ENCODE measurements at regions not wholly inside any gene's neighbourhood (a gene's known extent, or its start where the extent isn't known, plus 50 kb on each side); places are given as distances from the start of the nearest gene placed in this dataset.
"Not testable (repeated sequence)": the region's sequence is repeated elsewhere in the genome, so short reads cannot be mapped to it uniquely, and the experiment has no call there.

DNA sequence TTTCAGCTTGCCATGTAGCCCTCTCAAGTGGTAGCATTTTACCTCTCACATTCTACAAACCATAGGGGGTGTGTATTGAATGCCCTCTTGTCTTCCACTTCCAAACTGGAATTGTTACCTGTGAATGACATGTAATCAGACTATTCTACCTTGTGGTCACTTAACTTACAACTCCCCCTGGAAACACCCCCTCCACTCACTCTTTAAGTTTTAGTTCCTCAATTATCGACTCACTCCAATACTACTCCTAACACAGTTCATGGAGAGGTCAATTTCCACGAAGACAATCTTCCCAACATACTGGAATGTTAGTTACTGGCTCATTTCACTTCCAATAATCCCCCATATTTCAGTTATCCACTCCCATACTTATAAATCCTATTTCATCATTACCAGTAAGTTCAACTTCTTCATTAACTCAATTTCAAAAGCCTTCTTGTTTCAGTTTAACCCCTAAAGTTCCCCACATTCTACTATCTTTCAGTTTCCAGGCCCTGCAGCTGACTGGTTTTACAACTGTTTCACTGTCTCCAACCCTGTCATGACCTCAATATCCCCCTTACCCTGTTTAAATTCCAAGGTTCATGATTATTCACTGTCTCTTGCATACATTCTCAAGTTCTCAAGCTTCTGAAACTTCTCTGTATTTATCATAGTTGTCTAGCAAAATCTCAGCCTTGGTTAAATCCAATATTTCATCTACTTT is 92.5 kb downstream of the C11orf87 start:
- DNase-seq = no peak
- 37% methylated on average over 2 of the region's 2 CpGs for WGBS
- H3K4me1 ChIP-seq (ENCODE audit: control insufficient read depth, insufficient read depth, low read length) = no peaks in the 10 kb centered on the region

DNA sequence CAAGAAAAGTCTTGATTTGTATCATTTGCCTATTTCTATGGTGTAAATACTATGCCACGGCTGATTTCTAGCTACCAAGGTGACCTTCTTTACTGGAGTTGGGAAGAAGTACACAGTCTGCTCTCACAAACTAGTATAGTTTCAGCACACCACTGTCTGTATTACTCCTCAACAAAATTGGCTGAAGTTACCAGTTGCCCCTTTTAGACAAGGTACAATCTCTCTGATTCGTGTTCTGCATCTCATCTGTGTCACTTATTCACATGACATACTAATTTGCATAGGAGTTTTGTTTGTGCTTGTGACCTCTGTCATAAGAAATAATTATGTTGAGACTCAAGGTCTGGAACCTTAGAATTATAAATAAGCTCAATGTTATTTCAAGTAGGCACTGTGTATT is 97.3 kb downstream of the C11orf87 start:
- intact Hi-C loops (cut with DNase I) = no loop called here

More for the DNA sequence above, 92.5 kb downstream of the C11orf87 start:
- H3K27ac ChIP-seq (ENCODE audit: low read length) = no peak overlapping the region
- no peaks in the 10 kb centered on the region for H3K27me3 ChIP-seq (ENCODE audit: control insufficient read depth, insufficient read depth)
- no peaks in the 10 kb centered on the region for H3K9me3 ChIP-seq (ENCODE audit: control insufficient read depth, low read length)
- intact Hi-C loops (cut with DNase I) = no loop called here
- no peak overlapping the region for H3K4me3 ChIP-seq (ENCODE audit: low read length)
- ATAC-seq = no peak

DNA sequence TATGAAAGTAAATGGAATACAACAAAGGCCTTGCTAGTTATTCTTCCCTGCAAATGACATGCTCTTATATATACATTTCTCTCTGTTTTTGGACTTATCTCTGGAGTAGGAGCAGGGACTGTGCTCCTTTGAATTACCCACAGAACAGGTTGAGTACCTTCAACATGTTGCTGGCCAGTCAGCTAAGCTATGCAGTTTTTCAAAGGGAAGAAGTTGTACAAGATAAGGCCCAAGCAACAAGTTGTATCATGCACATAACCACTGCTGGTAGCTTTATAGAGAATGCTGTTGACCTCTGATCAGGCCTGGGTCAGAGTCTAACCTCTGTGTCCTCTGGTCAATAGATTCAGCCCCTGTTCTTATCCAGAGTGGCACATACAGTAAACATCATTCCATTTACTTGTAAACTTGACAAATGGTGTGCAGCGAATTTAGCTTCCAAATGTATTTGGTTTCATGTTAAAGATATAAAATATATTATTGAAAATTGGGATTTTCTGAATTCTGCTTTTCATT is 99.6 kb downstream of the C11orf87 start:
- Histone ChIP-seq H3K27me3 (ENCODE audit: control insufficient read depth, insufficient read depth) (no peaks in the 10 kb centered on the region), H3K9me3 (ENCODE audit: control insufficient read depth, low read length) (no peaks in the 10 kb centered on the region), H3K27ac (ENCODE audit: low read length) (no peak overlapping the region), H3K4me3 (ENCODE audit: low read length) (no peak overlapping the region), H3K4me1 (ENCODE audit: control insufficient read depth, insufficient read depth, low read length) (no peaks in the 10 kb centered on the region)
- WGBS = 84% methylated on average over 1 of the region's 1 CpG
- intact Hi-C loops (cut with DNase I) = no loop called here
- DNase-seq (no peak), ATAC-seq (no peak)

More for the DNA sequence above, 97.3 kb downstream of the C11orf87 start:
- WGBS = 73% methylated on average over 2 of the region's 2 CpGs
- Histone ChIP-seq H3K27ac (ENCODE audit: low read length) (no peak overlapping the region), H3K4me1 (ENCODE audit: control insufficient read depth, insufficient read depth, low read length) (no peaks in the 10 kb centered on the region), H3K27me3 (ENCODE audit: control insufficient read depth, insufficient read depth) (no peaks in the 10 kb centered on the region), H3K9me3 (ENCODE audit: control insufficient read depth, low read length) (no peaks in the 10 kb centered on the region), H3K4me3 (ENCODE audit: low read length) (no peak overlapping the region)
- ATAC-seq (no peak), DNase-seq (no peak)

DNA sequence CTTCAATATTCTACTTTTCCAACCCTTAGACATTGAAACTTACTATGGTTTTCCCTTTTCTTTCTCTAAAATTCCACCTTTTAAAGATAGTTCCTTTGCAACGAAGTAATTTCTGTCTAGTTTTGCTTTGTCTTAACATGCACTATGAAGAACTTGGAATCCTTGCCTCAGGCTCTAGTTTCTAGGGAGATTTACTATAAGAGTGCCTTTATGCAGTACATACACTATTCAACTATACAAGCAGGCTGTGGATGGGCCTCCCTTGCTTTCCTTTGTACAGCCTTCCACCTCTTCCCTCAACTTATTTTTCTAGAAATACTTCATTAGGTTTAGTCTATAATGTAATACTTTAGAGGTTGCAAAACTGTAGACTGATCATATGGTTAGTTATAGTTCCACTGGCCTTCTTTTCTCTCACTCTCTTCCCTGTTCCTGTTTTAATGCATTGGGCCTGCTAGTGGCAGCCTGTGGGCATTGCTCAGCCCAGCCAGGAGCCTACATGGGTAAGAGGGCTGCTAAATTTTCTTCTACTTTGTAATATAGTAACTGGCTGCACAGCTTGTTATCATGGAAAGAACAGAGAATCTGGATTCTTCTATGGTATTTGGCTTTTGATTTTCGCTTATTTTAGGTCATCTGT is 100.2 kb downstream of the C11orf87 start:
- Histone ChIP-seq H3K9me3 (ENCODE audit: control insufficient read depth, low read length) (no peaks in the 10 kb centered on the region), H3K27ac (ENCODE audit: low read length) (no peak overlapping the region), H3K4me1 (ENCODE audit: control insufficient read depth, insufficient read depth, low read length) (no peaks in the 10 kb centered on the region), H3K4me3 (ENCODE audit: low read length) (no peak overlapping the region), H3K27me3 (ENCODE audit: control insufficient read depth, insufficient read depth) (no peaks in the 10 kb centered on the region)
- intact Hi-C loops (cut with DNase I) = no loop called here
- ATAC-seq (no peak), DNase-seq (no peak)
- 76% methylated on average over 2 of the region's 2 CpGs for WGBS

DNA sequence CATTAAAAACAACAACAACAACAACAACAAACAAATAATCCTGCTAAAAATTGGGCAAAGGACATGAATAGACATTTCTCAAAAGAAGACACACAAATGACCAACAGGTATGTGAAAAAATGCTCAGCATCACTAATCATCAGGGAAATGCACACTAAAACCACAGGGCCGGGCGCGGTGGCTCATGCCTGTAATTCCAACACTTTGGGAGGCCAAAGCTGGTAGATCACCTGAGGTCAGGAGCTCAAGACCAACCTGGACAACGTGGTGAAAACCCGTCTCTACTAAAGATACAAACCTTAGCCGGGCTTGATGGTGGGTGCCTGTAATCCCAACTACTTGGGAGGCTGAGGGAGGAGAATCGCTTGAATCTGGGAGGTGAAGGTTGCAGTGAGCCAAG is 103.6 kb downstream of the C11orf87 start:
- H3K9me3 ChIP-seq (ENCODE audit: control insufficient read depth, low read length); H3K4me1 ChIP-seq (ENCODE audit: control insufficient read depth, insufficient read depth, low read length); ATAC-seq; H3K27ac ChIP-seq (ENCODE audit: low read length); H3K27me3 ChIP-seq (ENCODE audit: control insufficient read depth, insufficient read depth); H3K4me3 ChIP-seq (ENCODE audit: low read length); DNase-seq; intact Hi-C loops (cut with DNase I): not testable (repeated sequence)
- WGBS = 93% methylated on average over 7 of the region's 7 CpGs

DNA sequence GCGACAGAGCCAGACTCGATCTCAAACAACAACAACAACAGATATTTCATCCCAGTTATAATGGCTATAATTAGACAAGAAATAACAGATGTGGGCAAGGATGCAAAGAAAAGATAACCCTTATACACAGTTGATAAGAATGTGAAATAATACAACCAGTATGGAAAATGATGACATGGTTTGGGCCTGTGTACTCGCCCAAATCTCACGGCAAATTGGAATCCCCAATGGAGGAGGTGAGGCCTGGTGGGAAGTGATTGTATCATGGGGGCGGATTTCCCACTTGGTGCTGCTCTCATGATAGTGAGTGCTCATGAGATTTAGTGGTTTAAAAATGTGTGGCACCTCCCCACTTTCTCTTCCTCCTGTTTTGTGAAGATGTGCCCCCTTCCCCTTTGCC is 104.1 kb downstream of the C11orf87 start:
- intact Hi-C loops (cut with DNase I) = no loop called here
- no peaks in the 10 kb centered on the region for H3K9me3 ChIP-seq (ENCODE audit: control insufficient read depth, low read length)
- H3K4me3 ChIP-seq (ENCODE audit: low read length) = no peak overlapping the region
- H3K27ac ChIP-seq (ENCODE audit: low read length) = no peak overlapping the region
- no peaks in the 10 kb centered on the region for H3K4me1 ChIP-seq (ENCODE audit: control insufficient read depth, insufficient read depth, low read length)
- no peaks in the 10 kb centered on the region for H3K27me3 ChIP-seq (ENCODE audit: control insufficient read depth, insufficient read depth)
- DNase-seq (no peak), ATAC-seq (no peak)
- WGBS = 86% methylated on average over 5 of the region's 5 CpGs

DNA sequence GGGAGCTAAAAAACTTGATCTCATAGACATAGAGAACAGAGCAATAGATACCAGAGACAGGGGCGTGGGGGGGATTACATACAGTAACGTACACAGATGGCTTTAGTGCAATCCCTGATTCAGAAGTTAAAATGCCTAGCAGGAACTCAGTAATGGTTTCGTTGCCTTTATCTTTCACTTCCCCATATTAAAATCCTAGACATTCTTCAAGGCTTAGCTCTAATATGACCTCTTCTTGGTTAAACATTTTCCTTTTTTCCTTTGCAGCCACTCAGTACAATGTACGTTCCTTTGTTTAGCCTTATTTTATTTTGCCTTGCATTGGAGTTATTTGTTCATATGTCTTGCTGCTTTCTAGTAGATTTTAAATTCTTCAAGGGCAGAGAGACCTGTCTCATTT is 104.9 kb downstream of the C11orf87 start:
- H3K27ac ChIP-seq (ENCODE audit: low read length) = no peak overlapping the region
- whole genome bisulfite sequencing = 48% methylated on average over 4 of the region's 4 CpGs
- no peaks in the 10 kb centered on the region for H3K9me3 ChIP-seq (ENCODE audit: control insufficient read depth, low read length)
- H3K4me1 ChIP-seq (ENCODE audit: control insufficient read depth, insufficient read depth, low read length) = no peaks in the 10 kb centered on the region
- no peaks in the 10 kb centered on the region for H3K27me3 ChIP-seq (ENCODE audit: control insufficient read depth, insufficient read depth)
- intact Hi-C loops (cut with DNase I) = no loop called here
- ATAC-seq = no peak
- DNase-seq = no peak
- H3K4me3 ChIP-seq (ENCODE audit: low read length) = no peak overlapping the region

DNA sequence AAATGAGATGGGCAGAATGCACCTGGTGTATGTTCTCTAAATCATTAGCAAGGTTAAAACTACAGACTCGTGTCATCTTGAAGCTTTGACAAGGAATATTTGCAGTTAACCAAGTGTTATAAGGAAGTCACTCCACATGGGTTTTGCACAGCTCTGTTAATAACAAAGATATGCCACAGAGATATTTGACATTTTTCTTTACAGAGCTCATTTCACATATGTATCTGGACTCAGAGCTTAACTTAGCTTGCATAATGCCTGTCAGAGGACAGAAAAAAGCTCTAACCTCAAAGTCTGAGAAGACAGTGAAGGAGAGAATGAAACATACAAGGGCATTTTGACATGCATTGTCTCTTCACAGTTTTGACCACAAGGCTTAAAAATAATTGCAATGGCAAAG is 105.5 kb downstream of the C11orf87 start:
- no peak overlapping the region for H3K4me3 ChIP-seq (ENCODE audit: low read length)
- 37% methylated on average over 1 of the region's 1 CpG for WGBS
- DNase-seq (no peak), ATAC-seq (no peak)
- intact Hi-C loops (cut with DNase I) = no loop called here
- no peaks in the 10 kb centered on the region for H3K4me1 ChIP-seq (ENCODE audit: control insufficient read depth, insufficient read depth, low read length)
- H3K27ac ChIP-seq (ENCODE audit: low read length) = no peak overlapping the region
- H3K9me3 ChIP-seq (ENCODE audit: control insufficient read depth, low read length) = no peaks in the 10 kb centered on the region
- no peaks in the 10 kb centered on the region for H3K27me3 ChIP-seq (ENCODE audit: control insufficient read depth, insufficient read depth)

DNA sequence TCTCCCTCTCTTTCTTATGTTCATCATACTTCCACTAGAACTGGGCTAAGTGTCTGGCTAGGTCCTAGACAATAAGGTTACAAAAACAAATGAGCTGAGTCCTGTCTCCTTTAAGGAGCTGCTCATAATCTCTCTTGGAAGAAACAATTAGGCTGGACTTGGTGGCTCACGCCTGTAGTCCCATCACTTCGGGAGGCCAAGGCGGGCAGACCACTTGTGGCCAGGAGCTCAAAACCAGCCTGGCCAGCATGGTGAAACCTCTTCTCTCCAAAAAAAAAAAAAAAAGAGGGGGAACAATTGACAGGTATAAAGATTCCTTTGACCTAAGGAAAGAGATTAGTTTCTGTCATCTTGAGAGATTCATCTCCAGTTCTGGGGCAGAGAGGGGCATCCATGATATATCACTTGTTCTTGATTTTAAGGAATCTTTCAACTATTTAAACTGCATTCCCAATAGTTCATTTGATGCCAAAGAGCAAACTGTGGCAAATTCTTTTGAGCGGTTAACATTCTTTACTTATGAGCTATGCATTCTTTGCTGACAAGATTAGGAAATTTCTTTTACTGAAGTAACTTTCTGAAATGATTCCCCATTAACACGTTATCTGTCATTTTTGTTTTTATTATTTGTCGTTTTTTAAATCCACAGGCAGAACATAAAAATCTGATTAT is 125.5 kb downstream of the C11orf87 start:
- Histone ChIP-seq H3K27ac (ENCODE audit: low read length) (no peak overlapping the region), H3K9me3 (ENCODE audit: control insufficient read depth, low read length) (no peaks in the 10 kb centered on the region), H3K27me3 (ENCODE audit: control insufficient read depth, insufficient read depth) (no peaks in the 10 kb centered on the region), H3K4me1 (ENCODE audit: control insufficient read depth, insufficient read depth, low read length) (no peaks in the 10 kb centered on the region), H3K4me3 (ENCODE audit: low read length) (no peak overlapping the region)
- intact Hi-C loops (cut with DNase I) = no loop called here
- ATAC-seq (no peak), DNase-seq (no peak)
- 61% methylated on average over 6 of the region's 6 CpGs for WGBS

DNA sequence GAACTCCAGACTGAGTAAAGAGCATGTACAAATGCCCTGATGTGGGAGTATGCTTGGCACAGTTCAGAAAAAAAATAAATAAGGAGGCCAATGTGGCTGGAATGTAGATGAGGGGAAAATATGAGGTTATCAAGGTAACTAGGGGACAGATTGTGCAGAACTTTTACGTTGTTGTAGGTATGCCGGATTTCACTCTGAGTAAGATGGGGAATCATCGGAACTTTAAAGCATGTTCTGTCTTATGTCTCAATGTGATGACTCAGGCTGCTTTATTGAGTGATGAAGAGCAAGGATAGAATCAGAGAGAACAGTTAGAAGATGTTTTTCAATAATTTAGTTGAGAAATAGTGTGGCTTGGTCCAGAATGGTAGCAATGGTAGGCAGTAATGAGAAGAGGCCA is 130.4 kb downstream of the C11orf87 start:
- no peak for ATAC-seq
- intact Hi-C loops (cut with DNase I) = no loop called here
- WGBS = 88% methylated on average over 3 of the region's 3 CpGs
- Histone ChIP-seq H3K9me3 (ENCODE audit: control insufficient read depth, low read length) (no peaks in the 10 kb centered on the region), H3K27me3 (ENCODE audit: control insufficient read depth, insufficient read depth) (no peaks in the 10 kb centered on the region), H3K4me1 (ENCODE audit: control insufficient read depth, insufficient read depth, low read length) (no peaks in the 10 kb centered on the region), H3K27ac (ENCODE audit: low read length) (no peak overlapping the region), H3K4me3 (ENCODE audit: low read length) (no peak overlapping the region)
- DNase-seq = no peak

DNA sequence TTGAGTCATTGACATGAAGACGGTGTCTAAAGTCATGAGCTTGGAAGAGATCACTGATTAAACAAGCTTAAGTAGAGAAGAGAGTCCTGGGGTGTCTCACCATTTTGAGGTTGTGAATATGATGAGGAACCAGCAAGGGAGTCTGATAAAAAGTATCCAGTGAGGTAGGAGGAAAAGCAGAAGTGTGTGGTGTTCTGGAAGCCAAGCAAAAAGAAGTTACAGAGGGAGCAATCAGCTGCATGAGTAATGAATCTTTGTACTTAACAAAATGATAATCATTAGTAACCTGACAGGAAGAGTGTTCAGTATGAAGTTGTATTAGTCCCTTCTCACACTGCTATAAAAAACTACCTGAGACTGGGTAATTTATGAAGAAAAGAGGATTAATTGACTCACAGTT is 131.3 kb downstream of the C11orf87 start:
- no peaks in the 10 kb centered on the region for H3K4me1 ChIP-seq (ENCODE audit: control insufficient read depth, insufficient read depth, low read length)
- H3K27me3 ChIP-seq (ENCODE audit: control insufficient read depth, insufficient read depth) = no peaks in the 10 kb centered on the region
- intact Hi-C loops (cut with DNase I) = no loop called here
- no peak overlapping the region for H3K27ac ChIP-seq (ENCODE audit: low read length)
- H3K4me3 ChIP-seq (ENCODE audit: low read length) = no peak overlapping the region
- WGBS = 91% methylated on average over 1 of the region's 1 CpG
- DNase-seq (no peak), ATAC-seq (no peak)
- H3K9me3 ChIP-seq (ENCODE audit: control insufficient read depth, low read length) = no peaks in the 10 kb centered on the region

Data from right cardiac atrium (tissue), 5 donors.